Gastrocnemius medialis (tissue), 4 donors: ENCODE measurements at regions not wholly inside any gene's neighbourhood (a gene's known extent, or its start where the extent isn't known, plus 50 kb on each side); places are given as distances from the start of the nearest gene placed in this dataset.

ENCODE experiments used
- ATAC-seq, 2 donors: fragments of 150-250 bp; one replicate each; pipeline ENCODE4 v1.9.1; 2016
- DNase-seq, 2 donors: peaks; one replicate each; pipeline ENCODE4 v3.0.0-alpha.2; 2019
- H3K27ac ChIP-seq, 4 donors: fragments of 200-600 bp; sonication (generic); 1 replicate in 1 of 4; 2 replicates in 3 of 4; pipeline ENCODE4 v1.5.1; 2016 to 2018; ENCODE audit warnings: mild to moderate bottlenecking in 2 of 4, moderate library complexity in 1 of 4
- H3K27me3 ChIP-seq, 3 donors: fragments of 200-600 bp; sonication (generic) in 2 of 3; 1 replicate in 1 of 3; 2 replicates in 2 of 3; pipeline versions ENCODE4 v1.5.1 to v1.6.0; 2016 to 2019; ENCODE audit warnings: mild to moderate bottlenecking in 1 of 3, moderate library complexity in 1 of 3
- H3K36me3 ChIP-seq, 2 donors: fragments of 200-600 bp; sonication (generic) in 1 of 2; one replicate each; pipeline ENCODE4 v1.5.1; 2017 to 2018
- H3K4me1 ChIP-seq, 2 donors: fragments of 200-600 bp; sonication (generic) in 1 of 2; one replicate each; pipeline ENCODE4 v1.5.1; 2016 to 2017; ENCODE audit warnings: mild to moderate bottlenecking in 2 of 2
- H3K4me3 ChIP-seq, 4 donors: fragments of 200-600 bp; sonication (generic) in 3 of 4; 1 replicate in 1 of 4; 2 replicates in 3 of 4; pipeline ENCODE4 v1.5.1; 2016 to 2019; ENCODE audit warnings: mild to moderate bottlenecking in 2 of 4
- H3K9me3 ChIP-seq, 3 donors: fragments of 200-600 bp; sonication (generic) in 2 of 3; 1 replicate in 1 of 3; 2 replicates in 2 of 3; pipeline ENCODE4 v1.5.1; 2016 to 2019
- CTCF ChIP-seq, 5 experiments: fragments of 450-650 bp in 3 of 5; fragments of 200-600 bp in 2 of 5; sonication (generic) in 2 of 5; IDR thresholded peaks in 4 of 5; conservative IDR thresholded peaks in 1 of 5; 1 replicate in 4 of 5; 2 replicates in 1 of 5; pipeline ENCODE4 v1.5.1; 2016 to 2019; ENCODE audit warnings: antibody characterized with exemption in 5 of 5, mild to moderate bottlenecking in 3 of 5, moderate library complexity in 3 of 5
- POLR2A ChIP-seq, 2 donors: fragments of 450-650 bp; IDR thresholded peaks; one replicate each; pipeline ENCODE4 v1.6.1; 2017; ENCODE audit warnings: antibody characterized with exemption in 2 of 2, mild to moderate bottlenecking in 2 of 2, moderate library complexity in 2 of 2
- in situ Hi-C, 4 donors: fragments of 200-750 bp; cut with MboI; loops; one replicate each; pipeline versions ENCODE4 v1.15.0 to v1.8.0; 2017; ENCODE audit warnings: low sequenced_read_pairs in 4 of 4
- intact Hi-C: fragments of 100-400 bp; cut with DNase I; formaldehyde crosslinking; loops from one replicate; pipeline ENCODE4 v1.15.1; 2023; ENCODE audit warnings: low total_unique reads

GRCh38 chr7:51797371-51797770 lies 480.8 kb upstream of the COBL start:
- DNase-seq (no peak), ATAC-seq (no peak)
- Histone ChIP-seq H3K36me3 (no peaks in the 10 kb centered on the region), H3K27me3 (no peaks in the 10 kb centered on the region), H3K4me1 (no peaks in the 10 kb centered on the region), H3K27ac (no peak overlapping the region), H3K4me3 (no peak overlapping the region), H3K9me3 (no peaks in the 10 kb centered on the region)
- in situ Hi-C loops (no loop called here), intact Hi-C loops (no loop called here)
- TF ChIP-seq CTCF (IDR thresholded peaks at IDR 0.05 in 4 of 5, conservative IDR thresholded peaks at IDR 0.05 in 1 of 5), result no peak

- H3K36me3 ChIP-seq, result no peaks in the 10 kb centered on the region
- H3K4me1 ChIP-seq, result no peaks in the 10 kb centered on the region
- no peaks in the 10 kb centered on the region for H3K27me3 ChIP-seq
- in situ Hi-C loops (no loop called here), intact Hi-C loops (no loop called here)
- no peak for DNase-seq
- H3K9me3 ChIP-seq, result no peaks in the 10 kb centered on the region
- no peak overlapping the region for H3K4me3 ChIP-seq
- no peak overlapping the region for H3K27ac ChIP-seq
- no peak for ATAC-seq
- TF ChIP-seq CTCF (IDR thresholded peaks at IDR 0.05 in 4 of 5, conservative IDR thresholded peaks at IDR 0.05 in 1 of 5), result no peak
- no peak for TF ChIP-seq POLR2A (IDR thresholded peaks at IDR 0.05)
These were observed 476.2 kb upstream of the COBL start for GRCh38 chr7:51792796-51793195.

GRCh38 chr7:51789489-51789888 lies 472.9 kb upstream of the COBL start:
- no peaks in the 10 kb centered on the region for H3K27me3 ChIP-seq
- H3K27ac ChIP-seq, result no peak overlapping the region
- in situ Hi-C loops (no loop called here), intact Hi-C loops (no loop called here)
- no peaks in the 10 kb centered on the region for H3K4me1 ChIP-seq
- no peaks in the 10 kb centered on the region for H3K9me3 ChIP-seq
- no peak for DNase-seq
- TF ChIP-seq POLR2A (IDR thresholded peaks at IDR 0.05) (no peak), CTCF (IDR thresholded peaks at IDR 0.05 in 4 of 5, conservative IDR thresholded peaks at IDR 0.05 in 1 of 5) (no peak)
- ATAC-seq, result no peak
- no peak overlapping the region for H3K4me3 ChIP-seq
- no peaks in the 10 kb centered on the region for H3K36me3 ChIP-seq

- ATAC-seq (no peak), DNase-seq (no peak)
- H3K36me3 ChIP-seq, result no peaks in the 10 kb centered on the region
- no peak overlapping the region for H3K4me3 ChIP-seq
- in situ Hi-C loops (no loop called here), intact Hi-C loops (no loop called here)
- TF ChIP-seq POLR2A (IDR thresholded peaks at IDR 0.05) (no peak), CTCF (IDR thresholded peaks at IDR 0.05 in 4 of 5, conservative IDR thresholded peaks at IDR 0.05 in 1 of 5) (no peak)
- no peak overlapping the region for H3K27ac ChIP-seq
- H3K4me1 ChIP-seq, result no peaks in the 10 kb centered on the region
- no peaks in the 10 kb centered on the region for H3K9me3 ChIP-seq
- H3K27me3 ChIP-seq, result no peaks in the 10 kb centered on the region
These were observed 469.7 kb upstream of the COBL start for GRCh38 chr7:51786284-51786683.

- Histone ChIP-seq H3K4me3 (no peak overlapping the region), H3K27me3 (no peaks in the 10 kb centered on the region), H3K4me1 (no peaks in the 10 kb centered on the region), H3K9me3 (no peaks in the 10 kb centered on the region), H3K27ac (no peak overlapping the region), H3K36me3 (no peaks in the 10 kb centered on the region)
- in situ Hi-C loops (no loop called here), intact Hi-C loops (no loop called here)
- TF ChIP-seq CTCF (IDR thresholded peaks at IDR 0.05 in 4 of 5, conservative IDR thresholded peaks at IDR 0.05 in 1 of 5) (no peak), POLR2A (IDR thresholded peaks at IDR 0.05) (no peak)
- DNase-seq (no peak), ATAC-seq (no peak)
These were observed 469.3 kb upstream of the COBL start for GRCh38 chr7:51785876-51786275.
